Epithelial cell of esophagus (primary cell): ENCODE measurements at regions not wholly inside any gene's neighbourhood (a gene's known extent, or its start where the extent isn't known, plus 50 kb on each side); places are given as distances from the start of the nearest gene placed in this dataset.
"Not testable (repeated sequence)": the region's sequence is repeated elsewhere in the genome, so short reads cannot be mapped to it uniquely, and the experiment has no call there.

Source experiments
- DNase-seq: peaks from one replicate; pipeline ENCODE4 v3.0.0; 2010; ENCODE audit warnings: low read depth
- H3K4me3 ChIP-seq: 2 replicates; pipeline ENCODE4 v1.5.1; 2011; ENCODE audit warnings: mild to moderate bottlenecking, low read length, control low read depth
- TF ChIP-seq, protein P1 (sequence below): IDR thresholded peaks from 2 replicates; pipeline ENCODE4 v1.5.1; 2011; ENCODE audit warnings: low read depth, mild to moderate bottlenecking, low read length, control low read depth, inconsistent platforms; ENCODE audit not compliant: insufficient read depth; ENCODE audit errors: missing control alignments

DNA sequence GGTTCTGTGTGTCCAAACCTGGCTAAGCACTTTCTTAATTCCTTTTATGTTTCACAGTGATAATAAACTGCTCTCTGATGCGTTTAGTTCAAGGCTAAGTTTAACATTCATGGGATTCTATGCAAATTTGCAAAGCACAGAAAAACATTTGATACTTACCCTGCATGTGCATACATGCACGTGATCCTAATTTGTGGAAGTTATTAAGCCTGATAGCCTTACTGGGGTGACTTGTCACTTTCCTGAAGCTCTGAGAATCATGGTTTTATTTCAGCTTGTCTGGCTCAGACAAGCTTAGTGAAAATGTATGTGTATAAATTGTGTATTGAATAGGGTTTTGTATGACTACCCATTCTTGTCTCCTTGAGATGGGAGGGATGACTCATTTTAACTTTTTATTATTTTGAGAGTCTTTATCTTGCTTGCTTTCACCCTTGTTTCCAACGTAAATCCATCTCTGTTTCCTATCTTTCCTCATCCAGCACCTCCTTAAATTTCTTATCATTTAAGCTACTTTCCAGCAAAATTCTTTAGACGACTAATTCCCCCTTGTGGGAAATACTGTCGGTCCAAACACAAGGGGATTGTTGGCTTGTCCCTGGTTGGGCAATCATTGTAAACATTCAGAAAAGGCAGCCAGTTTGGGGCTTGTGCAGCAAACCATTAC lies 167.1 kb downstream of the C11orf91 start:
- TF ChIP-seq, protein P1, sequence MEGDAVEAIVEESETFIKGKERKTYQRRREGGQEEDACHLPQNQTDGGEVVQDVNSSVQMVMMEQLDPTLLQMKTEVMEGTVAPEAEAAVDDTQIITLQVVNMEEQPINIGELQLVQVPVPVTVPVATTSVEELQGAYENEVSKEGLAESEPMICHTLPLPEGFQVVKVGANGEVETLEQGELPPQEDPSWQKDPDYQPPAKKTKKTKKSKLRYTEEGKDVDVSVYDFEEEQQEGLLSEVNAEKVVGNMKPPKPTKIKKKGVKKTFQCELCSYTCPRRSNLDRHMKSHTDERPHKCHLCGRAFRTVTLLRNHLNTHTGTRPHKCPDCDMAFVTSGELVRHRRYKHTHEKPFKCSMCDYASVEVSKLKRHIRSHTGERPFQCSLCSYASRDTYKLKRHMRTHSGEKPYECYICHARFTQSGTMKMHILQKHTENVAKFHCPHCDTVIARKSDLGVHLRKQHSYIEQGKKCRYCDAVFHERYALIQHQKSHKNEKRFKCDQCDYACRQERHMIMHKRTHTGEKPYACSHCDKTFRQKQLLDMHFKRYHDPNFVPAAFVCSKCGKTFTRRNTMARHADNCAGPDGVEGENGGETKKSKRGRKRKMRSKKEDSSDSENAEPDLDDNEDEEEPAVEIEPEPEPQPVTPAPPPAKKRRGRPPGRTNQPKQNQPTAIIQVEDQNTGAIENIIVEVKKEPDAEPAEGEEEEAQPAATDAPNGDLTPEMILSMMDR = no peak
- H3K4me3 ChIP-seq = no peak overlapping the region
- no peak for DNase-seq

DNA sequence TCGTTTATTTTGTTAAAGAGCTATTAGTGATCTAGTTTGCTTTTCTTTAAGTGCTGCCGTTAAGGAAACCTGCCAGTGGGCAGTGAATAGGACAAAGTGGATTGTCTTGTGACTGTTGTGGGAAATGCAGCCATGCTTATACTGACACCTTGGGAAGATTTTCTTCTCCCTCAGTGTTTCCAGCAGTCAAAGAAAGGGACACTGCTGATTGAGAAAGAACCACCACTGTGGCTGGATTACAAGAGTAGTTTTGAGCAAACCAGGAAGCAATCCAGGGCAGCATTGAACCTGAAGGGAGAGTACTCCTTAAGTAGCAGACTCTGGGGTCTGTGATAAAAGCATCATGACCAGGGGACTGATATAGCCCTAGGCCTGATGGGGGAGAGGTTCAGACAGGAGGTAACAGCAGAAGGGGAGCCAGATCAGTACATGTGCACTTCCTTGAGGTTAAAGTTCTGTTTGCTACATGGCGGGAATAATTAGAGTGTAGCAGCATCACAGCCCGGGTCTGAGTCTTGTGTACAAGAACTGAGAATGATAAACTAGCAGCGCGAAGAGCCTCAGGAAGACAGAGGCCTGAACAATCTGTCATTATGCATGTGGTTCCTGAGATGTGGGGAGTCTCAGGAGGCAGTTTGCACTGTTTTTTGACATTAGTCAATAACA lies 167.8 kb downstream of the C11orf91 start:
- TF ChIP-seq, protein P1 = no peak
- no peak for DNase-seq
- H3K4me3 ChIP-seq = no peak overlapping the region

DNA sequence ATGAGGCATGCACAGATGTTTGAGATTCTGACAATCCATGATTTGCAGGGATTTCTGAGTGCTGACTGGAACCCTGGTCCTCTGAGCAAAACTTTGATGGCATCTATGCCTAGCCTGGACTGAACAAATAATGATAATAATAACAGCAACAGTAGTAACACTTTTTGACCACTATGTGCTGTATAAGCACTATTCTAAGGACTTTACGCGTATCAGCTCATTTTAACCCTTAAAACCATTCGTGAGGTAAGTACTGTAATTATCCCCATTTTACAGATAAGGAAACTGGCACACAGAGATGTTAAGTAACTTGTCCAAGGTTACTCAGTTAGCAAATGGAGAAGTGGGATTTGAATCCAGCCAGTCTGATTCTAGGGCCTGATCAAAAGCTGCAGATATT lies 168.4 kb downstream of the C11orf91 start:
- no peak overlapping the region for H3K4me3 ChIP-seq
- TF ChIP-seq, protein P1 = no peak
- no peak for DNase-seq

DNA sequence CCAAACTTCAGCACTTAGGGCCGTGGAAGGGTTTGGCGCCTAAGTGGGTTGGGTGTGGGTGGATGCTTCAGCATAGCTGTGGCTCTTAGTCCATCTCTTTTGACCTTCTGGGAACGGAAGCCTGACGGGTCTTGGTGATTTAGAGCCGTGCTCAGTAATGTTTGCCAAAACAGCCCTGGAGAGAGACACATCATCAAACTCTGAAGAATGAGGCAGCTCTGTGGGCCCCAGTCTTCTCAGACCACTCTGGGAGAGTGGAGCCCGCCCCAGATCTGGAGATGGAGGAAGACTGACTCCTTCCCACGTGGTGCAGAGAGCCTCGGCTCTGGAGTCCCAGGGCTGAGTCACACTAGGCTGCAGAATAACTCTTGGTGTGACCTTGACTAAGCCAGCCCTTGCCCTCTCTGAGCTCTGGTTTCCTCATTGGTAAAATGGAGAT lies 168.9 kb downstream of the C11orf91 start:
- DNase-seq = no peak
- TF ChIP-seq, protein P1 = no peak
- H3K4me3 ChIP-seq = no peak overlapping the region

DNA sequence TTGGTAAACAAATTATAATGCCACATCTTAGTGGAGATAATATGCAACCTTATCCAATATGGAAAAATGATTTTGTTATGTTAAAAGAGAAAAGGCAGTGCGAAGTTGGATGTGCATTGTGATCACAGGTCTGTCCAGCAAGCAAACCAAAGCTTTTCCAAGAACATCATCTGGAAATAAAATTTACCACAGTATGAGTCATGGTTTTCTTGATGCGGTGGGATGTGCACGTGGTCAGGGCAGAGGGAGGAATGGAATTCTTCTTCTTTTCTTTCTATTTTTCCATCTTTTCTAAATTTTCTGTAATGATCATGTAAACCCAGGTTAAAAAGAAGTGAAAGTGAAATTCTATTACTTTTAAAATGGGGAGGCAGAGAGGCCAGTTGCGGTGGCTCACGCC lies 169.8 kb downstream of the C11orf91 start:
- TF ChIP-seq, protein P1 = no peak
- no peak for DNase-seq
- no peak overlapping the region for H3K4me3 ChIP-seq

DNA sequence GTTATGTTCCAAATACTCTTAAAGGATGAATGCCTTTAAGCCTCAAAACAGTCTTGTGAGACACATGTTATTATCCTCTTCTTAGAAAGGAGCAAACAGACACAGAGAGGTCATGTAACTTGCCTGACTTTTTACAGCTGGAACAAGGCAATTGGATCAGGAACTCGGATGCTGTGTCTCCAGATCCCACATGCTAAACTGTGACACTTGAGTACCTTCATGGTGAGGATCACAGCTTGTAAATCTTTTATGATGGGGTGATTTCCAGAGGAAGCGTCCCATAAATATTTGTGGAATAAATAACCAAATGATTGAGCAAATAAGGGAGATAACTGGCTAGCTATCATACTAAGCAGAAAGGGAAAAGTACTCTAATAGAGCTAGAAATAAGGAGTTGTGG lies 171.2 kb downstream of the C11orf91 start:
- no peak overlapping the region for H3K4me3 ChIP-seq
- DNase-seq = no peak
- TF ChIP-seq, protein P1 = no peak

DNA sequence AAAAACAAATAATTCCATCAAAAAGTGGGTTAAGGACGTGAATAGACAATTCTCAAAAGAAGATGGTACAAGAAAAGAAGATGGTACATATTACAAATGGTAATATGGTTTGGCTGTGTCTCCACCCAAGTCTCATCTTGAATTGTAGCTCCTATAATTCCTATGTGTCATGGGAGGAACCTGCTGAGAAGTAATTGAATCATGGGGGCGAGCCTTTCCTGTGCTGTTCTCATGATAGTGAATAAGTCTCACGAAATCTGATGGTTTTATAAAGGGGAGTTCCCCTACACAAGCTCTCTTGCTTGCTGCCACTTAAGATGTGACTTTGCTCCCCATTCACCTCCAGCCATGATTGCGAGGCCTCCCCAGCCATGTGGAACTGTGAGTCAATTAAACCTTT lies 172.9 kb downstream of the C11orf91 start:
- DNase-seq = peak; percentile 39

More for the DNA sequence above, 172.9 kb downstream of the C11orf91 start:
- not testable (repeated sequence) for H3K4me3 ChIP-seq
